Activated CD4-positive, CD25-positive, alpha-beta regulatory T cell treated with anti-CD3 and anti-CD28 coated beads, Interleukin-2, amount 50 U/mL, for 72 hours (primary cell): ENCODE measurements at regions not wholly inside any gene's neighbourhood (a gene's known extent, or its start where the extent isn't known, plus 50 kb on each side); places are given as distances from the start of the nearest gene placed in this dataset.
"Not testable (repeated sequence)": the region's sequence is repeated elsewhere in the genome, so short reads cannot be mapped to it uniquely, and the experiment has no call there.

ENCODE experiments used
- DNase-seq: peaks from one replicate; pipeline ENCODE4 v3.0.0; 2021

DNA sequence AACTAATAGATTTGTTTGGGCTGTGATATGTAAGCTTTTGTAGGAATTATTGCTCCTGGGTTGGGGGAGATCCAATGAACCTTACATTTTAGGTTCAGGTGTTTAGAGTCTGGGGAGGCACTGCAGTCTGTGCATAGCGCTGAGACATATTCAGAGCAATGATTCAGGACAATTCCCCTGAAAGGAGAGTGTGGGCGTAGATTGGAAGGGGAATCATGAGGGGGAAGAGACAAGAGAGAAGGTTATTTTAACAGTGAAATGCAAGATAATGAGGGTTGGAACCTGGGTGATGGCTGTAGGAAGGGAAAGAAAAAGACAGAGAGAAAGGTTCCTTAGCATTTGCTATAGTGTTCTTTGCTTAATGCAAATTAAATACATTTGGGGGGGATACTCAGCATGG, 1013.4 kb downstream of the REEP3 start:
- no peak for DNase-seq

DNA sequence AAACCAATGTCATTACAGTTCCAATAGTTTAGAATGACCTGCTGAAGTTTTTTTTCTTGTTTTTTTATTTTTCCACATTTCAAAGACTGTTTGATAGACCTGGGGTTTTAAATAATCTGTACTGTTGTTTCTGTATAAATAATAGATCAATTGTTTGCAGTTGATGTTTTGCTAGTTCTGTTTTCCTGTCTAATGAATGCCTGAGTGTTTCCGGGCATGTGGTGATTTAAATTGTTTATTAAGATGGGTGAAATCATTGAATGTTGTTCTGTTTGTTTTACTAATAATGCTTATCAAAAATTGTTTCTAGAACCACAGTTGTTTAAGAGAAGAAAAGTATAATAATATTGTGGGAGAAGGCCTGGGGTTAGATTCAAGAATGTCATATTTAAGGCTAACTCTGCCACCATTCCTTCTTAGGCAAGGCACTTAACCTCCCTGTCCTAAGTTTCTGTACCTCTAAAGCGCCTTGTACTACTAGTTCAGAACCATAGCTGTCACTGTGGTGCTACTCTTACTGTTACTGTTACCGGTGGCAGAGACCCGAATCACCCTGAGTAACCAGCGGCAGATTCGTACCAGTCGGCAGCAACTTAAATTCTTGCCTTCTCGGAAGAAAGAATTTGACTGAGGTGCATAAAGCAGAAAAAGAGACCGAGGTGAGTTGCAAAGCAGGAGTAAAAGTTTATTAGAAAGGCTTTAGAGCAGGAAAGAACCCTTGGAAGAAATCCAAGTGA, 1014.1 kb downstream of the REEP3 start:
- no peak for DNase-seq

DNA sequence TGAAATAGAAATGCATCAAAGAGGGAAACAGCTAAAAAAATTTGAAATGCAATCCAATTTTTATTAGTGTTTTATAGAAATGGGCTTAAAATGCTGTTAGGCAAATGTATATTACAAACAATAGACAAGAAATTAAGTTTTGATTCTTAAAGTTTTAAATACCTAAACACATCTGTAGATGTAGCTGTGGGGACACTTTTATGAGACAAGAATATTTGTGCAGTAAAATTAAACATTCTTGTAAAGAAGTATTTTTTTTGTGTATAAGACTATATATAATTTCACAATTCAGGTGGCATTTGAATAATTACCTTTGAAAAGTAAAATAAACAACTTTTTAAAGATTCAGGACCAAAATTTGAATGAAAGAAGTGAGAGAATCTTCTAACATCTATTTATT, 1015.9 kb downstream of the REEP3 start:
- no peak for DNase-seq

DNA sequence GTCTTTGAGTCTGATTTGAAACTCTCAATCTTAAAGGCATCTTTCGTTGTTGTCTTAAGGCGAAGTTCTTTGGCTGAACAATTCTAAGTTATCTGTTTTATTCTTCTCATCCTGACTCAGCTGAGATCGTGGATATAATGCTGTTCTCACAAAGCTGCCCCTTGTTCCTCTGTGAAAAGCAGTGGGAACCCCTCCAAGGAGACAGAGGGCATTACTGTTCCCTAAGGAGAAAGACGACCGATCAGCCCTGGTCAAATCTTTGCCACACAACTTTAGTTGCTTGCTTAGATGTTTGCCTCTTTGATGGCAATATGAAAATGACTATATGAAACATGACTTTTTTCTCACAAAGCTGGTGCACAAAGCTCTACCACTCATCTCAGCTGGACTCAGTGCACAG, 1016.7 kb downstream of the REEP3 start:
- no peak for DNase-seq

DNA sequence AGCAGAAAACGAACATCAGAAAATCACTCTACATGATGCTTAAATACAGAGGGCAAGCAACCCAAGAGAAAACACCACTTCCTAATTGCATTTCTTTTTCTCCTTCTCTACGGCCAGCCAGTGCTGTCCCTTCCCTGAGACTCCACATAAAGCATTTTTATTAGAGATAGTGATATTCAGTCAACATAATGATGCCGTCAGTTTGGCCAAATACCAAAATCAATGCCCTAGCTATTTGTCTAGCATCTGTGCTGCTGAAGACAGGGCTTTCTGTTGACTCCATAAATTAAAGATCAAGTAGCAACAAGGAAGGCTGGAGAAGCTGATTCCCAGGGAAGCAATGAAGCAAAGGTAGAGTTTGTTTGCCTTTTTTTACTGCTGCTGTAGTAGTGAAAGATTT, 1024.9 kb downstream of the REEP3 start:
- no peak for DNase-seq

DNA sequence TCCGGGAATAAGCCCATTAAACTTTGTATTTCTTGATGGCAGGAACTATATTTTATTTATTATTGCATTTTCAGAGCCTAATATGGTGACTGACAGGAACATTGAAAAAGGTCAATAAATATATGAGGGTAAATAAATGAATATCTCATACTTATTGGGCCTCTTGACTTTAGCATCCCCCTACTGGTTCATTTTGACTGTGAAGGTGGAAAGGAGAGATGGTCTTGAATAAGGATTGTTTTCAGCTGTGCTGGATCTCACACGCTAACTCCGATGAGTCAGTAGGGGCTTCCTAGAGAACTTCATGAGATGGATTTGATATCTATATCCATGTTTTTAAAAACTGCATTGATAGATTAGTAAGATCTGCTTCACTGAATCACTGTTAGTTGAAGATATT, 1026.0 kb downstream of the REEP3 start:
- DNase-seq = no peak

DNA sequence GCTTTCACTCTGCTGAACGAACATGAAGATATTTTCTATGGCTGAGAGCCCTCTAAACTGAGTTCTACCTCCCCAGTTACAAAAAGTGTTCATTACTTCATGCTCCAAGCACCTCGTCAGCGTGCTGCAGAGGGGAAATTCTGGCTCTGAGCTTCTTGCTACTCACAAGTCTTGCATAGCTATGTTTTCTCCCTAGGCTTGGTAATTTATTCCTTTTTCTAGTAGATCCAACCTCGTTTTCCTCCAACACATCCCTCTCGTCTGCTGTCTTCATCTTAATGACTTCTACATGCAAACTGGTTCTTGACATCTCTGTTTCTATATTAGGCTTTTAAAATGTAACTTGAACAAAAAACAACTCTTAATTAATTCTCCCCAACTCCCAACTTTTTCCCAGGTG, 1034.5 kb downstream of the REEP3 start:
- DNase-seq = no peak

DNA sequence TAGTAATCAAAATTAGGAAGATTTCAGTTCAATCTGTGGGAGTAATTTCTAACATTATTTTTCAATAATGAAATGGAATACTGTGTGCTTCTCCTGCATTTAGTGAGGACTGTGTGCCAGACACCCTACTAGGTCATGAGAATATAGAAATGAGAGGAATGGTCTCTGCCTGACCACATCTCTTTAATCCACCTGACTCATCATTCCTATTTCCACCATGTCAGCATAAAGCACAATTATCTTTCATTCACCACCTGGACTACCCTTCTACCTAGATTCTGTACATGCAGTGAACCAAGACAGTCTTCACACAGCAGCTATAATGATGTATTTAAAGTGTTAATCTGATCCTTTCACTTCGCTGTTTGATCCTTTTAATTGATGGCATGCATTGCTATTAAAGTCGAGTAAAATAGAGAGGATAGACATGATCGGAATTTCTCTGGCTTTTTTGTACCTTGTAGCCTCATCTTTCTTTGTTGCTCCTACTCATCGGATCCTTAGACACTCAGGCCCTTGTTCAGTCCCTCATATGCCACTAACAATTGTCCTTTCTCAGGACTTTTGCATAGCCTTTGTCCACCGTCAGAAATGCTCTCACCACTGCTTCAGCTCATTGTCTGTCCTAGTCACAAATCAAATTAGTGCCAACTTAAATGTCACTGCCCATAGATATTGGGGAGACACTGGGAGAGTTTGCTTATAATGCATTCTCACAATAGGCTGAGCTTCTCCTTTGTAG, 1037.1 kb downstream of the REEP3 start:
- no peak for DNase-seq

DNA sequence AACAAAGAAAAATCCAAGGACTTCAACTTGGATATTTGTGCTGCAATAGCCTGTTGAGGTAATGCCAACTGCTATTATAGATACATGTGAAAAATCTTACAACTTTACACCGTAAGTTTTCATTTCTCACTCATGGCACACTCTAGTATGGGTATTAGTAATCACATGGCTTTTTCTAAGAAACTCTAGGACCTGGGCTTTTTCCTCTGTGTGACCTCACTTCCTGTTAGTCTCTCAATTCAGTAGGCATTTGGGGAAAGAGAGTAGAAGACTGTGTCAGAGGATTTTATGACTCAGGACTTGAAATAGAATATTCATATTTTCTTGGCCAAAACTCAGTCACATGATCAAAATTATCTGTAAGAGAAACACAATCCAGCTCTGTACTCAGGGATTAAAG, 1049.9 kb downstream of the REEP3 start:
- no peak for DNase-seq

DNA sequence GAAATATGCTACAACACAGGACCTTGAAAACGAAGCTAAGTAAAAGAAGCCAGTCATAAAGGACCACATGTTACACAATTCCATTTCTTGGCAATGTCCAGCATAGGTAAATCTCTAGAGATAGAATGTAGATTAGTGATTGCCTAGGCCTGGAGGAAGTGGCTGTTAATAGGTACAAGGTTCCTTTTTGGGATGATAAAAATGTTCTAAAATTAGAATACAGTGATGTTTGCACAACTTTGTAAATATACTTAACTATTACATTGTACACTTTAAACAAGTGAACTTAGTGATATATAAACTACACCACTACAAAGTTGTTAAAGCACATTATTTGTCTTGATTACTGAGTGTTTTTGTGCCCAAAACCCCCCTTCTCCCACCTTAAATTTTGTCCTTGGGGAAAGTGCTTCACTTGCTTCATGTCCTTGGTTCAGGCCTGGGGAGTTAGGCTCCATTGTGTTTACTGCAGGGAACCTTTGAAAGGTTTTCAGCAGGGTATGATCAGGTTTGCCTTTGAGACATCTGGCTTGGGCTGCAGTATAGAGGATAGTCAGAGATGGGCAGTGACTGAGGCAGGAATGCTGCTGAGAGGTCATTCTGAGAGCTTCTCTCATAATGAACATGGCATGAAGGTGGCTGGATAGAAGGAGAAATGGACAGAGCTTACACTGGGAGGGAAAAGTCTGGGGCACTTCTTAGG, 1052.6 kb downstream of the REEP3 start:
- DNase-seq = no peak

DNA sequence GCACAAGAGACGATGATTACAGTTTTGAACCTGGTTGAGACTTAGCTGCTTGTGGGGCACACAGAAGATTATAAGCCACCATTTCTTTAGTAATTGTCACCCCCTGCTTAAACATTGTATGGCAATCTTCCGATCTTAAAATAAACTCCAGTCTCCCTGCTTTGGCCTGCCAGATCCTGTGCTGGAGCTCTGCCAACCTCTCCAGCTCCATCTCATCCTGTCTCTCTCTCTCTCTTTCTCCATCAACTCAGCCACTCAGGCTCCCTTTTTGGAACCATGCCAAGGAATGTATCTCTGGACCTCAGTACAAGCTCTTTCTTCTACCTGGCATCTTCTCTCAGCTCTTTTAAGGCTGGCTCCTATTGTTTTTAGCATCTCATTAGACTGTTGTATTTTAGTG, 1053.2 kb downstream of the REEP3 start:
- DNase-seq = no peak

DNA sequence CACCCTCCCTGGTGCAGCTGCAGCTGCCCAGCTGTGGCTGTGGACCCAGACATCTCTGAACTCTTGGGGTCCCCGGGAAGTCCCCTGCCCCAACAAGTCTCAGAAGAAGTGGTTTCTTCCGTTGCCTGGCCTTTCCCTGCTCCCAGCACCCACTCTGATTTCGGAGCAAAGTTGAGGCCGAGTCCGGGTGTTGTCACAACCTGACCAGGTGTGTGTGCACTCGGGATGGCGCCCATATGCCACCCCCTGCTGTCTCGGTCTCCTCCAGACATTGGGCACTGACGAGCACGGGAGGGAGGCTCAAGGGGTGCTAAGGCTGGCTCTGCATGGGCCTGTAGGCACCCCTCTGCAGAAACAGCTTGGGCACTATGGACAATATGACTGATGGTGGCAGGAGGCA, 1055.3 kb downstream of the REEP3 start:
- no peak for DNase-seq

DNA sequence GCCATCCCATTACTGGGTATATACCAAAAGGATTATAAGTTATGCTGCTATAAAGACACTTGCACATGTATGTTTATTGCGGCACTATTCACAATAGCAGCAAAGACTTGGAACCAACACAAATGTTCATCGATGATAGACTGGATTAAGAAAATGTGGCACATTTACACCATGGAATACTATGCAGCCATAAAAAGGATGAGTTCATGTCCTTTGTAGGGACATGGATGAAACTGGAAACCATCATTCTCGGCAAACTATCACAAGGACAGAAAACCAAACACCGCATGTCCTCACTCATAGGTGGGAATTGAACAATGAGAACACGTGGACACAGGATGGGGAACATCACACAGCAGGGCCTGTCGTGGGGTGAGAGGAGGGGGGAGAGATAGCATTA, 1057.6 kb downstream of the REEP3 start:
- DNase-seq = not testable (repeated sequence)

DNA sequence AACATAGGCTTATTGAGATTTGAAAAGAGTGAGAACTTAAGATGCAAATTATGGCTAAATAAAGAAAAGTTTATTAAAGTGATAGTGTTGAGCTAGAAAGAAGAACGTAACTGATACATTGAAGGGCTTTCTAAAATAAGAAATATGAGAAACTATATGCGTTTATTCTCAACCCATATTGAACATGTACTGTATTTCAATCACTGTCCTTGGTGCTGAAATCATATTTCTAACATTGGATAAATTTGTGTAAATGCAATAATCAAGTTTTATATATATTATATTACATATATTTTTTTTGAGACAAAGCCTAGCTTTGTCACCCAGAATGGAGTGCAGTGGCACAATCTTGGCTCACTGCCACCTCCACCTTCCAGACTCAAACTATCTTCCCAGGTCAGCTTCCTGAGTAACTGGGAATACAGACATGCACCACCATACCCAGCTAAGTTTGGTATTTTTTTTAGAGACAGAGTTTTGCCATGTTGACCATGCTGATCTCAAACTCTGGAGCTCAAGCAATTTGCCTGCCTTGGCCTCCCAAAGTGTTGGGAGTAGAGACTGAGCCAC, 1065.8 kb downstream of the REEP3 start:
- DNase-seq = no peak

DNA sequence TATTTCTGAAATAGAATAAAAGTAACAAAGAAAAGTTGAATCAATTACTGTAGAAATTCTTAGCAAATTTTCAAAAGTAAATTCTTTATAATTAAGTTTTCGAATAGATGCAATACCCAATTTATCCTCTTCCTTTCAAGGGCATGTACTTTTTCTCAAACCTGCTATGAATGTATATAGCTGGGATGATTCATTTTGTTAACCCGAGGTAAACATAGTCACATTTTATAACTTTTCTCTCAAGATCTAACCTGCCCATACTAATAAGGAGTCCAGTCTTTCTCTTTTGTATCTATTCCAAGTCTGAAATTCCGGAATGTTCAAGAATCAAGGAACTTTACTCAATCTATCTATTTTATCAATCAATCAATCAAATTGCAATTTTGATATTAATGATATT, 1072.9 kb downstream of the REEP3 start:
- no peak for DNase-seq

DNA sequence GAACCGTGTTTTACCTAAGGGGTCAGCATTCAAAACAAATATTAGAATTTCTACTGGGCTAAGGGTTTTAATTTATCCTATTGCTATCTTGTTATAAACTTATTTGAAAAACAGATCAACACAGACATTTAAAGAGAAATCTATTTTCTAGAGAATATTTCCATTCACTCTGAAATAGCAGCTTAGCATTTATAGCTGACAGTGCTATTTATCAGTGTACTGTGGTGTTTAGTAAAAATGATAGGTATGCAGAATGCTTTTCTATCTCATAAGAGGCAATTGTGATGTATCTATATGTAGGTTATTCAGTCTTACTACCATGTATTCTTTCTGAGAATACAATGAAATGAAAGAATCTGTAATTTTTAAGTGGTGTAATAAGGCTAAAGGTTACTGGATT, 1077.4 kb downstream of the REEP3 start:
- DNase-seq = no peak

DNA sequence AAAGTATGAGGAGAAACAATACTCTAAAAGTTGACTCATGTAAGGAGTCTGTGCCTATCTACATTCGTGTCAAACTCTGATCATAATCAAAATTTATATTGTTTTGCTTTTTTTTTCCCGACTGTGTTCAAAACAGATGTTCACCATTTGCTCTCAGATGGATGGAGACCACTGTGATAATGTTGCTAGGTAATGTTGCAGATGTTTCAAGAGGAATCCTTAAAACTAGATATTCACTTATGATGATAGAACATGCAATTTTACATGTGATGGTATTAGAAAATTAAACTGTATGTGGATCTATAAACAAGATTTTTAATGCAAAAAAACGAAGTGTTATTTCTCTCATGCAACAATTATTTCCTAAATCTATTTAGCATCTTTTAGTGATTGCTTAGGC, 1080.1 kb downstream of the REEP3 start:
- no peak for DNase-seq

DNA sequence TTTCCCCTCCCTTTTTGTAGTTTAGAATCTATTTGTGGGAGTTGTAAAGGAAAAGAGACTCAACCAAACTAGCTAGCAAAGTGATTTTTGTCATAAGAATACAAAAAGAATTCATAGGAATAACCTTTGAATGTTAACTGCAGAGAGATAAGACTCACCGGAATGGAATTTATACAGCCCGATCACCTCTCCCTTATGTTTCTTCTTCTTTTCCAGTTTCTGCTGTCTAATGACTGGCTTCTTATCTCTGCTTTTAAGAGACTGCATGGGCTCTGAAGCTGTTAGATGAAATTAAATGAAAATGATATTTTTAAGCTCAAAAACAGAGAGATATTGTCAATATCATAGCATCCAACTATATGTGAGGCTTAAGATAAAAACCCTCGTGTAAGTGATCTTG, 1095.9 kb downstream of the REEP3 start:
- DNase-seq = no peak

DNA sequence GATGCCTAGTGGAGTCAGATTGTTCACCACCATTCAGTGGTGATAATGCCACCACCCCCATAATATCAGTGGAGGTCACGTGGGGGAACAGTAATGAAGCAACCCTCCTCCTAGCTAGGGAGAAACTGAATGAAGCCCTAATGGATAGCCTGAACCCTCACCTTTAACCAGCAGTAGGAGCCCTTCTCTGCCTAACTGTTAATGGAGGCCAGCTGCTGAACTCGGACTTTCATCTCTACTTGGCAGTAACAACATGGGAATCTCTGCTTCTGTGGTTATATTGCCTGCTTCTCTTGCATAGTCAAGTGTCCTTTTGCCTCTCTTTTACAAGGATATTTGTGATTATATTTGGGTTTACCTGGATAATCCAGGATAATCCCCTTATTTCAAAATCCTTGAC, 1097.9 kb downstream of the REEP3 start:
- no peak for DNase-seq

DNA sequence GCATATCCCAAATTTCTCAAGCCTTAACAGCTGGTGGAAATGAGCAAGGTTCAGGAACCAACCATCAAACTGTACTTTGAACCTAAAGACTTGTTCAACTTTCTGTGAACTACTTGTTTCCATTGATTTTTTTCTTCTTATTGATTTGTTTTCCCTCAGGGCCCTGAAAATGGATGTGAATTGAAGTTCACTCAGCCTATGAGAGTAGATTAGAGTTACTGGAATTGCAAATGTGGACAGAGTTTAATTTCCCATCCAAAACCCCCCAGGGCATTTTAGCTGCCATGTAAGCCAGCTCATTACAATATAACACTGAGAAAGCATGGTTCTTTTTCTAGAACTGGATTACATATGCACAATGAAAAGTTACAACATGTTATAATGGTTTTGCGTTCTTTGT, 1105.7 kb downstream of the REEP3 start:
- no peak for DNase-seq

DNA sequence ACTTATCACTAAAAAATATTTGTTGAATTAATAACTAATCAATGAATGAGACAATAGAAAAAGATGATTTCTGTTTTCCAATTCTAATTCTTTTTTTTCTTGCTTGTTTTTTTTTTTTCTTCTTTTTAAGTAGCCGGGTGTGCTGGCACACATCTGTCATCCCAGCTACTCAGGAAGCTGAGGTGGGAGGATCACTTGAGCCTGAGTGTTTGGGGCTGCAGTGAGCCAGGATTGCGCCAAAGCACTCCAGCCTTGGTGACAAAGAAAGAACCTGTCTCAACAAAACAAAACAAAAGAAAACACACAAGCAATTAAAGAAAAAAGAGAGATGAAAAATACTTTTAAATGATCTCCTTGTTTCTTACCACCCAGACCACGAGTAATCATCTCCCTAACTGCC, 1109.3 kb downstream of the REEP3 start:
- no peak for DNase-seq

DNA sequence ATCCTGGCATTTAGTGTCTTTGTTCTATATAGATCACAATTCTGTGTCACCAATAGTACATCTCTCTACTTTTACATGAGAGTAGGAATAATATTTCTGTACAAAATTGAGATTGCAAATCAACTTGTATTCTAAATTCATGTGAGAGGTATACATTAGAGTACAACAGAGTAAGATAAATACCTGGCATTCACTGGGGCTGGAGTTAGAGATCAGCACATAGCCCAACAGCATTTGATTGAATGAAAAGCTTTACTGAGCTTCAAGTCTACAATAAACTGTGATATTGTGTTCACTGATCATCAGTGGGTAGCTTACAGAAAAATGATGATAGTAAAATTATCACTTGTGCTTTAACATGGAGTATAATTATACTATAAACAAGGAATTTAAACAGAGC, 1114.7 kb downstream of the REEP3 start:
- no peak for DNase-seq

DNA sequence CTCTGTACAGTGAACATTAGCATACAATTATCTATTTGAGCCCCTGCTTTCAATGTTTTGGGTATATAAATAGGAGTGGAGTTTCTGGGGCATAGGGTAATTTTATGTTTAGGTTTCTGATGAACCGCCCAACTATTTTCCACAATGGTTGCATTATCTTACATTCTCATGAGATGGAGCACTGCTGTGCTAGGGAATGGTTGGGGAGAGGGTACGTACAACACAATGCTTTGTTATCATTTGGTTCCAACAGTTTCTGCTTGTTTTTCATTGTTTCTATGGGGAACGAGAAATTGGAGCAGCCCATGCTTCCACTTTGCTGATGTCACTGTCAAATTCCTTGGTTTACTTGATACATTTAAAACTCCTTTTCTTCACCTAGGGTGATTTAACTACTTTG, 1115.3 kb downstream of the REEP3 start:
- DNase-seq = no peak

DNA sequence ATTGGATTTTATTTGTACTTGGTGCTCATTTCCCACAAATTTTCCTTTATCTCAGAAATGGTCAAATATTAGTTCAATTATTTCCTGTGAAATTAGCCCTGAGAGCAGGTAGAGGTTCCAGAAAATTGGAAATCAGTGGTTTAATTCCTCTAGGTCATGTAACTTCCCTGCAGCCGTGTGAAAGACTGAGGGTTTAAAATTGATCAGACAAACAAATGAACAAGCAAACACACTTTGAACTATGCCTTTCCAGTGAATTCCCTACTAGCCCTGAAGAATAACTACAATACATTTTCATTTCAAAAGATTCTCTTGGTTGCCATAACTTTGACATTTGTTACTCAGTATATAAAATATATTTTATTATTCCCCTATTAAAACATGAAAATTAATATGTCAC, 1116.7 kb downstream of the REEP3 start:
- DNase-seq = no peak
